HCT116 (cell line): ENCODE measurements at regions not wholly inside any gene's neighbourhood (a gene's known extent, or its start where the extent isn't known, plus 50 kb on each side); places are given as distances from the start of the nearest gene placed in this dataset.

ENCODE experiments used
- ATF3 ChIP-seq: IDR thresholded peaks from 2 replicates; pipeline ENCODE4 v1.6.1; 2012
- CEBPB ChIP-seq: IDR thresholded peaks from 2 replicates; pipeline ENCODE4 v1.6.1; 2012; ENCODE audit warnings: low read depth
- CTCF ChIP-seq, 3 experiments: fragments of 200-600 bp in 1 of 3; sonication (generic) in 1 of 3; IDR thresholded peaks in 2 of 3; conservative IDR thresholded peaks in 1 of 3; 2 replicates each; pipeline ENCODE4 v1.5.1; 2012 to 2017; ENCODE audit warnings: low read depth in 2 of 3, low read length in 2 of 3, antibody characterized with exemption in 1 of 3, borderline replicate concordance in 1 of 3, control low read depth in 1 of 3, mild to moderate bottlenecking in 1 of 3, mixed read lengths in 1 of 3, mixed run types in 1 of 3, moderate library complexity in 1 of 3; ENCODE audit not compliant: insufficient read depth in 1 of 3
- EZH2 ChIP-seq: fragments of 200-600 bp; sonication (generic); IDR thresholded peaks from 2 replicates; pipeline ENCODE4 v1.6.1; 2017; ENCODE audit warnings: antibody characterized with exemption, mixed run types
- FOSL1 ChIP-seq: IDR thresholded peaks from 2 replicates; pipeline ENCODE4 v1.6.1; 2012; ENCODE audit warnings: low read depth
- JUND ChIP-seq: IDR thresholded peaks from 2 replicates; pipeline ENCODE4 v1.6.1; 2012
- MAX ChIP-seq: IDR thresholded peaks from 2 replicates; pipeline ENCODE4 v1.6.1; 2012
- POLR2A ChIP-seq: IDR thresholded peaks from 2 replicates; pipeline ENCODE4 v1.7.0; 2011; ENCODE audit warnings: borderline replicate concordance; ENCODE audit not compliant: insufficient read depth, insufficient read length; ENCODE audit errors: extremely low read depth
- POLR2AphosphoS5 ChIP-seq: IDR thresholded peaks from 2 replicates; pipeline ENCODE4 v1.6.1; 2011; ENCODE audit warnings: mild to moderate bottlenecking, low read depth, low read length, moderate library complexity
- RAD21 ChIP-seq: IDR thresholded peaks from 2 replicates; pipeline ENCODE4 v1.6.1; 2012; ENCODE audit warnings: low read depth, mild to moderate bottlenecking
- SIN3A ChIP-seq: IDR thresholded peaks from 2 replicates; pipeline ENCODE4 v1.6.1; 2012; ENCODE audit warnings: low read depth
- TCF7L2 ChIP-seq: IDR thresholded peaks from 2 replicates; pipeline ENCODE4 v1.7.0; 2011; ENCODE audit warnings: borderline replicate concordance, inconsistent platforms; ENCODE audit not compliant: insufficient read depth, insufficient read length; ENCODE audit errors: extremely low read depth
- ZFX ChIP-seq: fragments of 450-650 bp; IDR thresholded peaks from 2 replicates; pipeline ENCODE4 v1.6.1; 2017
- ZNF274 ChIP-seq: fragments of 200-500 bp; sonication (Bioruptor generic); IDR thresholded peaks from 2 replicates; pipeline ENCODE4 v1.6.1; 2014; ENCODE audit warnings: mild to moderate bottlenecking, low read depth, low read length, inconsistent platforms

- TF ChIP-seq ZNF274 (no peak), CTCF (IDR thresholded peaks at IDR 0.05 in 2 of 3, conservative IDR thresholded peaks at IDR 0.05 in 1 of 3; ENCODE audit: borderline replicate concordance in 1 of 3, insufficient read depth in 1 of 3, low read depth in 2 of 3, low read length in 2 of 3) (no peak), EZH2 (no peak), CEBPB (no peak), POLR2A (no peak), POLR2AphosphoS5 (no peak), TCF7L2 (no peak), MAX (no peak), RAD21 (no peak), ZFX (no peak), ATF3 (no peak), SIN3A (no peak), FOSL1 (no peak), JUND (no peak)
Observed at GRCh38 chr3:1506090-1506489, 413.3 kb downstream of the CNTN6 start.
